HL-60 (cell line): ENCODE measurements at regions not wholly inside any gene's neighbourhood (a gene's known extent, or its start where the extent isn't known, plus 50 kb on each side); places are given as distances from the start of the nearest gene placed in this dataset.

ENCODE experiments used
- CTCF ChIP-seq: IDR thresholded peaks from one replicate; pipeline ENCODE4 v1.5.1; 2011; ENCODE audit warnings: low read length, control low read depth, inconsistent platforms; ENCODE audit not compliant: insufficient read depth
- GABPA ChIP-seq: IDR thresholded peaks from 2 replicates; pipeline ENCODE4 v1.6.1; 2012; ENCODE audit warnings: low read depth
- POLR2AphosphoS5 ChIP-seq: IDR thresholded peaks from 2 replicates; pipeline ENCODE4 v1.6.1; 2012; ENCODE audit warnings: low read depth
- REST ChIP-seq: IDR thresholded peaks from 2 replicates; pipeline ENCODE4 v1.6.1; 2012; ENCODE audit warnings: low read depth; ENCODE audit not compliant: insufficient replicate concordance
- SPI1 ChIP-seq: IDR thresholded peaks from 2 replicates; pipeline ENCODE4 v1.6.1; 2012; ENCODE audit warnings: low read depth, mild to moderate bottlenecking, borderline replicate concordance

- TF ChIP-seq CTCF (no peak), POLR2AphosphoS5 (no peak), SPI1 (no peak), REST (no peak), GABPA (no peak)
These were observed 307.7 kb upstream of the SEMA6D start for GRCh38 chr15:47409600-47409999.
